ACC112 (cell line): ENCODE measurements at regions not wholly inside any gene's neighbourhood (a gene's known extent, or its start where the extent isn't known, plus 50 kb on each side); places are given as distances from the start of the nearest gene placed in this dataset.
"Not testable (repeated sequence)": the region's sequence is repeated elsewhere in the genome, so short reads cannot be mapped to it uniquely, and the experiment has no call there.

Experiments used
- H2AFZ ChIP-seq: fragments of 200-600 bp; sonication (generic); one replicate; pipeline ENCODE4 v1.6.0; 2017; ENCODE audit warnings: antibody characterized with exemption, low read length; ENCODE audit not compliant: unreplicated experiment
- H3K27ac ChIP-seq: fragments of 200-600 bp; sonication (generic); 2 replicates; pipeline ENCODE4 v1.5.1; 2014; ENCODE audit warnings: low read depth, mild to moderate bottlenecking, antibody characterized with exemption, low read length, moderate library complexity
- H3K27me3 ChIP-seq: fragments of 200-600 bp; sonication (generic); 2 replicates; pipeline ENCODE4 v1.6.1; 2014; ENCODE audit warnings: mild to moderate bottlenecking, antibody characterized with exemption, low read length, moderate library complexity, mixed read lengths; ENCODE audit not compliant: insufficient read depth
- H3K36me3 ChIP-seq: fragments of 200-600 bp; sonication (generic); 2 replicates; pipeline ENCODE4 v1.6.1; 2016; ENCODE audit warnings: mild to moderate bottlenecking, antibody characterized with exemption, low read length, moderate library complexity, mixed read lengths; ENCODE audit not compliant: insufficient read depth
- H3K4me1 ChIP-seq: fragments of 200-600 bp; sonication (generic); one replicate; pipeline ENCODE4 v1.6.1; 2016; ENCODE audit warnings: low read length, mixed read lengths; ENCODE audit not compliant: insufficient read depth, unreplicated experiment, control insufficient read depth
- H3K4me3 ChIP-seq: fragments of 200-600 bp; sonication (generic); 2 replicates; pipeline ENCODE4 v1.5.1; 2014; ENCODE audit warnings: mild to moderate bottlenecking, low read depth, low read length
- H3K79me2 ChIP-seq: fragments of 200-600 bp; sonication (generic); one replicate; pipeline ENCODE4 v1.6.0; 2016; ENCODE audit warnings: low read length; ENCODE audit not compliant: control insufficient read depth, unreplicated experiment, insufficient read depth

DNA sequence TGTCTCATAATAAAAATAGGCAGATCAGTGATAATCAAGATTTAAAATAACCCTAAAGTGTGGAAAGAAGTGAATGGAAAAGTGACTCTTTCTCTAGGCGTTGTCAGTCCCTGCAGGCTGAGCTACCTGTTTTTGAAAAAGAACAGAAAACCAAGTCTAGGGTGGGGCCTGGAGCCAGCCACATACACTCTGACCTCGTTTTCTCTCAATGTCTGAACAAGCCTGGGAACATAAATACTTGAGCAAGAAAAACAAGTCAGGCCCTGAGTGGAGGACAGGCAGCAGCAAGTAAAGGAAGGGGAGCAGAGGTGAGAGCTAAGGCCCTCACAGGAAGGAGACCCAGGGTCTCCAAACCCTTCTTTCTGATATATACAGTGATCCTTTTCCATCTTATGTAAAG lies 91.7 kb upstream of the HPF1 start:
- Histone ChIP-seq H3K27me3 (peaks cover 51% of the 10 kb centered on the region), H3K36me3 (no peaks in the 10 kb centered on the region), H3K79me2 (no peaks in the 10 kb centered on the region), H3K4me1 (no peaks in the 10 kb centered on the region), H3K27ac (no peak overlapping the region), H3K4me3 (no peak overlapping the region), H2AFZ (no peak overlapping the region)

DNA sequence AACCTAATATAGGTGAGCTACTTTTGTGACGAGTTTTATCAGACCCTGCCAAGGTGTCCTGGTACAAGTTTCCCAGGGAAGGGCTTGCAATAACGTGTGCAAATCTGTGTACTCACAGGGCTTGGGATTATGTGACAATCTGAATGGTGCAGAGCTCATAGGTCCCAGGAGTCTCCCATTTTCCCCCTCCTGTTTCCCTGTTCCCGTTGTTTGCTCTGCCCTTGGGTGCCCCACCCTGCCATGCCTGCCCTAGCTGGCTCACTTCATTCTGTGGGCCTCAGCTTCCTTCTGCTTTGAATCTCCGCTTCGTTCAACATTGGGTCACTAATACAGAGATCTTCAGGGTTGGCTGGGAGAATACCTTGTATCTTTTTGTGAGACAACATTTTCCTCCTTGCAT lies 90.3 kb upstream of the HPF1 start:
- peaks cover 44% of the 10 kb centered on the region for H3K27me3 ChIP-seq
- no peak overlapping the region for H3K4me3 ChIP-seq
- no peaks in the 10 kb centered on the region for H3K79me2 ChIP-seq

DNA sequence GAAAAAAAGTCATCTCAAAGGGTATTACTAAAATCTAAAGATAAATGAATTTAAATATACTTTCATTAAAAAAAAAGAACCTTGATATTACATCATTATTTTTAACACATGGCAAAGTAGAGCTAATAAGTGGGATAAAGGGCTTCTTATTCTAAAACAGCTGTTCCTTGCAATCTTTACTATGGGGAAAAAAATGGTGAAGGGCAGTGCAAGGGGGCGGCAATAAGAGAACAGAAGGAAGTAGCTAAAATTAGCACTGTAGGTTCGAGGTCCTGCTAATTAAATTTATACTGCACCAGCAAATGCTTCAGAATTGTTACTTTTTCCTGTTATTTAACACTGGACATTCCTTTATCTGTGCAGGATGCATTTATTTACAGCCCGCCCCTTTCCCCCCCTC lies 89.4 kb upstream of the HPF1 start:
- H3K27ac ChIP-seq, result no peak overlapping the region
- no peaks in the 10 kb centered on the region for H3K79me2 ChIP-seq
- no peak overlapping the region for H3K4me3 ChIP-seq
- no peaks in the 10 kb centered on the region for H3K4me1 ChIP-seq
- H3K27me3 ChIP-seq, result peaks cover 52% of the 10 kb centered on the region
- no peaks in the 10 kb centered on the region for H3K36me3 ChIP-seq
- H2AFZ ChIP-seq, result no peak overlapping the region

More for the DNA sequence above, 90.3 kb upstream of the HPF1 start:
- Histone ChIP-seq H3K4me1 (no peaks in the 10 kb centered on the region), H2AFZ (no peak overlapping the region), H3K27ac (no peak overlapping the region), H3K36me3 (no peaks in the 10 kb centered on the region)

DNA sequence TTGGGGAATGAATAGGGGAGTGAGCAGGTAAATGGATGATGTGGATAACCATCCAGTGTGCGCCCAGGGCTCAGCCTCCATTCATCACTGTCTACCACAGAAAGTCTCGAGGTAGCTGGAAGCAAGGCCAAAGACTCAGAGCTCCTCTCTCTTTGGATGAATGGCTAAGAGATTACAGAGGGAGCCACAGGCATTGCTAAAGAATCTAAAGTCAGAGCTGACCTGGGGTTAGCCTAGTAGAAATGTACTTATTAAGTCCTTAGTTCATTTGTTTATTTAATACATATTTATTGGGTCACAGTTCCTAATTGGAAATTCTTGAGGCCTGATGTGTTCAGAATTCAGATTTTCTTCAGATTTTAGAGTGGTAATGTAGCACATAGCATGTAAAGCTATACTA lies 88.7 kb upstream of the HPF1 start:
- Histone ChIP-seq H3K4me3 (no peak overlapping the region), H2AFZ (no peak overlapping the region), H3K36me3 (no peaks in the 10 kb centered on the region), H3K4me1 (no peaks in the 10 kb centered on the region), H3K27ac (no peak overlapping the region), H3K79me2 (no peaks in the 10 kb centered on the region), H3K27me3 (peaks cover 53% of the 10 kb centered on the region)

DNA sequence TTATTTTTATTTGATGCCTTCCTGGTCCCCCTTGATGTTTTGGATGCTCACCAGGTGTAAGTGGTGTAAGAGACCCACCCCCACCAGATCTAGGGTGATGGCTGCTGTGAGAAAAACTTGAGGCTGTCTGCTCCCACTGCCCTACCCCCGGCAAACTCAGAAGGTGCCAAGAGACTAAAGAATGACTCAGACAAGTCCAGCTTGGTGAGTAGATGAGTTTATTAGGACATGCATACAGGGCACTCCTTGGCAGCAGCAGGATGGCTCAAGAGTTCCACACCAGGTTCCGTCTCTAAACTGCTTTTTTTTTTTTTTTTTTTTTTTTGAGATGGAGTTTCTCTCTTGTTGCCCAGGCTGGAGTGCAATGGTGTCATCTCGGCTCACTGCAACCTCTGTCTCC lies 84.0 kb upstream of the HPF1 start:
- peaks cover 34% of the 10 kb centered on the region for H3K27me3 ChIP-seq
- no peak overlapping the region for H3K4me3 ChIP-seq
- no peaks in the 10 kb centered on the region for H3K4me1 ChIP-seq
- H2AFZ ChIP-seq, result no peak overlapping the region
- no peaks in the 10 kb centered on the region for H3K36me3 ChIP-seq
- H3K79me2 ChIP-seq, result no peaks in the 10 kb centered on the region
- no peak overlapping the region for H3K27ac ChIP-seq

DNA sequence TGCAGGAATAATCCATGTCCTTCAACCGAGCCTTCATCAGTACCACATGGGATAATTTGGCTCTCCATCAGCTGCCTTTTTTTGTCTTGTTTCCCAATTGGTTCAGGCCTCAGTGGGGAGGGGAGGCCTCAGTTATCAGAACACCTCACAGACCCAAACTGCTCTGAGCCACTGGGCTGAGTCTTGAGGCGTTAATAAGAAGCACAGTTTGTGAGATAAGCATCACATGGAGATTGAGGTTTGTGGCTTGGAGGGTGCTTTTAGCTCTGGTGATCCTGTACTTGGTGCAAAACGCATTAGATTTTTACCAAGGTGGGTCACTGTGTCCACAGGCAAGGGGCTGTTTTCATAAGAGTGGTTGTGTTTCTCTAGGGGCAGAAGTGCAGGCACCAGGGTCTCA lies 82.8 kb upstream of the HPF1 start:
- Histone ChIP-seq H3K27ac (no peak overlapping the region), H3K79me2 (no peaks in the 10 kb centered on the region), H3K4me3 (no peak overlapping the region), H3K36me3 (no peaks in the 10 kb centered on the region), H3K27me3 (peaks cover 30% of the 10 kb centered on the region), H2AFZ (no peak overlapping the region), H3K4me1 (no peaks in the 10 kb centered on the region)

DNA sequence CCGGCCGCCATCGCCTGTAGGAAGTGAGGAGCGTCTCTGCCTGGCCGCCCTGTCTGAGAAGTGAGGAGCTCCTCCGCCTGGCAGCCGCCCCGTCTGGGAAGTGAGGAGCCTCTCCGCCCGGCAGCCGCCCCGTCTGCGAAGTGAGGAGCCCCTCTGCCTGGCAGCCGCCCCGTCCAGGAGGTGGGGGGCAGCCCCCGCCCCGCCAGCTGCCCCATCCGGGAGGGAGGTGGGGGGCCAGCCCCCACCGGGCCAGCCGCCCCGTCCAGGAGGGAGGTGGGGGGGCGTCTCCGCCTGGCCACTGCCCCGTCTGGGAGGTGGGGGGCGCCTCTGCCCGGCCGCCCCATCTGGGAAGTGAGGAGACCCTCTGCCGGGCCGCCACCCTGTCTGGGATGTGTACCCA lies 70.6 kb upstream of the HPF1 start:
- H3K4me3 ChIP-seq, result not testable (repeated sequence)
- peaks cover 26% of the 10 kb centered on the region for H3K27me3 ChIP-seq

DNA sequence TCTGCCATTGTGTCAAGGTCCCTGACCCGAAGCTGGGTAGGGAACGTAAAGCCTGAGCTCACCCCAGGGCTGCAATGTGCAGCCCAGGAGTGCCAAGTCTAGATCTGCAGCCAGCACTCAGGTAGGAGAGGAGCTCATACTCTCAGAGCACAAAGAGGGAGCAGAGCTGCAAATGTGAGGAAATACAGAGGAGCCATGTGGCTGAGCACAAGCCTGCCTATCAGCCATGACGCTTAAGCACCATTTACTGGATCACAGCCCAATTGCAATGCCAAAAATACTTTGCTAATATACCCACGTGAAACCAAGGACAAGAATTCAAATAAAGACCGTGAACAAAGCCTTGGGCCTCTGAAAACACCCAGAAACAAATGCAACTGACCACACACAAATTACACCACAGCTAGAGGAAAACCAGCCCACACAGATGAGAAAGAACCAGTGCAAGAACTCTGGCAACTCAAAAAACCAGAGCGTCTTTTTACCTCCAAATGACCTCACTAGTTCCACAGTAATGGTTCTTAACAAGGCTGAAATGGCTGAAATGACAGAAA lies 69.0 kb upstream of the HPF1 start:
- Histone ChIP-seq H3K36me3 (no peaks in the 10 kb centered on the region), H3K79me2 (no peaks in the 10 kb centered on the region)

More for the DNA sequence above, 70.6 kb upstream of the HPF1 start:
- not testable (repeated sequence) for H3K4me1 ChIP-seq, H3K27ac ChIP-seq, H3K79me2 ChIP-seq, H2AFZ ChIP-seq, H3K36me3 ChIP-seq

DNA sequence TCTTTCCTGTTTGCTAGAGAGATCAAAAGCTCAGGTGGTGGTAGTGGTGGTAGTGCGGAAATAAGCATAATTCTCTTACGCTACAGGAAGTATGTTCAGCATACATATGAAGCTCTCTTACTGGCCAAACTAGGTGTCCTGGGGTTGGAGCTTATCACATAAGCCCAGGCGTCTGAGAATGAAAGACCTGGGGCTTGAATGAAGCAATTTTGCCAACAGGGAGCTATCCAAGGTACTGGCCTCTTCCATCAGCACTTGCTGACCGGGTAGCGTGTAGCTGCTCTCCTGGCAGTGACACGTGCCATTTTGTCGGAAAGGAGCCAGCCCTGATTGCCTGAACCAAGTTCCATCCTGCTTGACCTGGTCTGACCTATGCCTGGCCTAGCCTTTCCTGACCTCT lies 65.9 kb upstream of the HPF1 start:
- Histone ChIP-seq H3K4me3 (no peak overlapping the region), H3K27me3 (peaks cover 26% of the 10 kb centered on the region), H2AFZ (no peak overlapping the region), H3K79me2 (no peaks in the 10 kb centered on the region), H3K27ac (no peak overlapping the region), H3K4me1 (no peaks in the 10 kb centered on the region), H3K36me3 (no peaks in the 10 kb centered on the region)

More for the DNA sequence above, 69.0 kb upstream of the HPF1 start:
- Histone ChIP-seq H3K27ac (no peak overlapping the region), H3K4me1 (no peaks in the 10 kb centered on the region), H2AFZ (no peak overlapping the region), H3K4me3 (no peak overlapping the region), H3K27me3 (peaks cover 33% of the 10 kb centered on the region)

DNA sequence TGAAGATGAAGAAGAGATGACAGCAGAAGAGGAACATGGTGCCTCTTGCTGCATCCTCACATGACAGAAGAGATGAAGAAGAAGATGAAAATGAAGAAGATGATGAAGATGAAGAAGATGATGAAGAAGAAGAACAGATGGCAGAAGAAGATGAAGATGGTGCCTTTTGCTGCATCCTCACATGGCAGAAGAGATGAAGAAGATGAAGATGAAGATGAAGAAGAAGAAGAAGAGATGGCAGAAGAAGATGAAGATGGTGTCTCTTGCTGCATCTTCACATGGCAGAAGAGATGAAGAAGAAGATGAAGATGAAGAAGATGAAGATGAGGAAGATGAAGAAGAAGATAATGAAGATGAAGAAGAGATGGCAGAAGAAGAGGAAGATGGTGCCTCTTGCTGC lies 63.7 kb upstream of the HPF1 start:
- Histone ChIP-seq H3K4me1 (no peaks in the 10 kb centered on the region), H3K4me3 (no peak overlapping the region), H3K27ac (no peak overlapping the region), H3K27me3 (peaks cover 33% of the 10 kb centered on the region), H3K79me2 (no peaks in the 10 kb centered on the region), H3K36me3 (no peaks in the 10 kb centered on the region), H2AFZ (no peak overlapping the region)

DNA sequence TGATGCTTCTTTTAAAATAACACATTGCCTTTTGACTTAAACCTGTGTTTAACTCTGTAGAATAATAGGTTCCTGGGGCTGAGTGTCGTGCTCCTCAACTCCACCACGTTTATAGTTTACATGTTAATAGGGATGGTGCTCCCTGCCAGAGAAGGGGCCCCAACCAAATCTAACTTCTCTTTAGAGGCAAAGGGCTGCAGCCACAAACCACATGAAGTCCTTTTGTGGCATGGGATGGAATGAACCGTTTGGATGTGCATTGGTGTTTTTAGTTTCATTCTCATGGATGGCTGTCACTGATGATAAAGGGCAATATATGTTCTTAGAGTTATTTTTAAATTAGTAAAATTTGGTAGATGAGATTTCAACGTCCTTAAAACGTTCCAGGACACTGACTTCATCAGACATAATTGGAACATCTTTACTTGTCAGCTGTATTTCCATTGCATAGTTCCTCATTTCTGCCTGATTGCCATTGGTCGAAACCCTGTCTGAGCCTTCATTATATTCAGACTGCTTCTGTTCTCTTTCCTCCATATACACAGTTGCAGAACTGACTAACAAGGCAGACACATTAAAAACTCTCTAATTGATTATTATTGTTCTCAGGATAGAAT lies 60.4 kb upstream of the HPF1 start:
- no peaks in the 10 kb centered on the region for H3K79me2 ChIP-seq
- peaks cover 5% of the 10 kb centered on the region for H3K4me1 ChIP-seq
- no peaks in the 10 kb centered on the region for H3K36me3 ChIP-seq
- H3K4me3 ChIP-seq, result no peak overlapping the region
- H2AFZ ChIP-seq, result no peak overlapping the region
- H3K27ac ChIP-seq, result no peak overlapping the region
- peaks cover 30% of the 10 kb centered on the region for H3K27me3 ChIP-seq
